ENCODE measurements at regions not wholly inside any gene's neighbourhood (a gene's known extent, or its start where the extent isn't known, plus 50 kb on each side); places are given as distances from the start of the nearest gene placed in this dataset.
"Not testable (repeated sequence)": the region's sequence is repeated elsewhere in the genome, so short reads cannot be mapped to it uniquely, and the experiment has no call there.

DNA sequence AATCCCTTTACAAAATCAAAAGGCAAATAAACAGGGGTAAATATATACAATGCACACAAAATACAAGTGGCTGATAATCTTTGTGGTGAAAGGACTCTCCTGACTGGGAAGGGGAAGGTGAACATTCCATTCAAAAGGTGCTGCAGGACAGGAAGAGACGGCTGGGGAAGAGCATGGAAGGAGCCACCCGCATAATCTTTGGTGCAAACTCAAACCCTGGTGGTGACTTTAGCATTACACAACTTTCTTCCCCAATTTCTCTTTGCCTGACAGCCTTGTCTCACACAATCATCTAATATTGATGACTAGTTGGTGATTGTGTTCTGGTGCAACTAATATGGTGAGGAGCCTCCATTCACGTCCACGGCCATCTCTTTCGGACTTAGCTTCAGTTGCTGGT lies 117.0 kb upstream of the EGFR start:
- DNase-seq, result no peak

DNA sequence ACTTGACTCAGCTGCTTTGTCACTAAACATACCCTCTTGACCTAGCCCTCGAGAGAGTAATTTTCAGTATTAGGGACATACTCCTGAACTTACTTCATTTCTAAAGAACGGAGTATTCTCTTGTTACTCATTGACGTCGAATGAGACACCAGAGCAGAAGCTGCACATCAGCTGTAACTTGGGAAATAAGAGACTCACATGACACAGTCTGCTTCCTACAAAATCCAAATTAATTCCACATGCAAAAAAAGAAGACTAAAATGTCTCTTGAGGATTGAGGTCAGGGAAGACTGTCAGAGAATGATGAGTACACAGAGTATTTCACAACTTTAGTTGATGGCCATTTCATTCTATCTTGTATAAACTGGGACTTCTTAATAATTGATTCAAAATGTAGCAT lies 114.7 kb upstream of the EGFR start:
- no peak for DNase-seq

DNA sequence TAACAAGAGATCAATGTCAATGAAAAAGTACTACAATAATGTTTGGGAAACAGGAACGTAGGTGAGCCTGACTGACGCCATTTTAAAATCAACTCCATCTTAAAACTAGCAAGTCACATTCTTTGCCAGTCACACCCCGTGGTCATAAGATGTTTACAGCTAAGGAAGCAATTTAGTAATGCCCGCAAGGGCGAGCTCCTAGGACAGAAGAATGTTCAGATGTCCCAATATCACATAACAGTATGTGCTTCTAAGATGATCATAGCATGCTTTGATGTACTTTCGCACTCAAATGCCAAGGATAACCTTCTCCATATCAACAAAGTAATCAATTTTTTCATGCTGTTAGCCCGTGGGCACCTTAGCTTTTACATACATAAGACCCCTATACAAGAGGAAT lies 113.8 kb upstream of the EGFR start:
- DNase-seq, result no peak

DNA sequence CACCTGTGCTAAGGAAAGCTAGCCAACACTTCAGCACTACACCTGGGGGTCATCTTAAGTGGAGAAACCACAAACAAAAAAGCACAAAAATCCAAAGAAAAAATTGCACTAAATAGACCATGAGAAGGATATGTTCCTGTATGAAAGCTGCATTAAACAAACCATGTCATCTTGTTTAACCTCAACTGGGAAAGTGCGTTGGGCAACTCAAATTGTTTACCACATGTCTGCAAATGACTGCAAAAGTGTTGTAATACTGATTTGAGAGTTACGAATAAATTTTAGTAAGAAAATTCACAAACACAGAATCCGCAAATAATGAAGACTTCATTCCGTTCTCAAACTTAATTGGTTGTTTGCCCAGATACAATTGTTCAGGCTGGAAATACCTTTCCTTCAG lies 111.9 kb upstream of the EGFR start:
- no peak for DNase-seq

DNA sequence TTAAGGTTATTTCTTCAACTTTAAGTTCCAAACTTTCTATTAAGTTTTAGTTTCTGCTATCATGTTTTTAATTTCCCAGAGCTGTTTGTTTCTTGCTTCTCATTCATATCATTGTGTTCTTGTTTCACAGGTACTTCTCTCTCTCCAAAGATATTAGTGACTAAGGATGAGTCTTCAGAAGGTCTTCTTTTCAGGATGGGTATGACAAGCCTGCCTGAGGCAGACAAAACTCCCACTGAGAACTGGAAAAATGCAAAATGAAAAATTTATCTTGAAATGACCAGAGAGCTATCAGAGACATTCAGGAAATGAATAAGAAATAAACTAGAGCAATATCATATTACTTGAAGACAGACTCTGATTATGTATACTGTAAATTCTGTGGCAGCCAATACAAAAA lies 110.8 kb upstream of the EGFR start:
- DNase-seq, result no peak

DNA sequence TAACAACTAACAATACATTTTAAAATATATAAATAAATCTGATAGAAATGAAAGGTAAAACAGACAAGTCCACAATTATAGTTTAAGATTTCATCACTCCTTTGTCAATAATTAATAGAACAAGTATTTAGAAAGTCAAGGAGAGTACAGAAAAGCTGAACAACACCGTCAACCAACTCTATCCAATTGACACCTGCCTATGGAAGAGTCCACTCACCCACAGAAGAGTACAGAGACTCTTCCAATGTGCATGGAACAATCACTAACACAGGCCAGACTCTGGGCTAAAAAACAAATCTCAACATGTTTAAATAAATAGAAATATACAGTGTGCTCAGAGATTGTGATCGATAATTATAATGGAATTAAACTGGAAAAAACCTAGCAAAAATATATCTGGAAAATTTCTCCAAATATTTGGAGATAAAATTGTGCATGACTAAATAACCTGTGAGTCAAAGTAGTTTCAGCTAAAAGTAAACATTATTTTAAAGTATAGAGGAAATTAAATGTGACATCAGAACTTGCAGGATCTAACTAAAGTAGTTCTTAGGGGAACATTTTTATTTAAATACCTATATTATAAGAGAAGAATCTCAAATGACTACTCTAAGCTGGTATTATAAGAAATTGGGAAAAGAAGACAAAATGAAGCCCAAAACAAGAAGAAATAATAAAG lies 109.9 kb upstream of the EGFR start:
- DNase-seq, result no peak

DNA sequence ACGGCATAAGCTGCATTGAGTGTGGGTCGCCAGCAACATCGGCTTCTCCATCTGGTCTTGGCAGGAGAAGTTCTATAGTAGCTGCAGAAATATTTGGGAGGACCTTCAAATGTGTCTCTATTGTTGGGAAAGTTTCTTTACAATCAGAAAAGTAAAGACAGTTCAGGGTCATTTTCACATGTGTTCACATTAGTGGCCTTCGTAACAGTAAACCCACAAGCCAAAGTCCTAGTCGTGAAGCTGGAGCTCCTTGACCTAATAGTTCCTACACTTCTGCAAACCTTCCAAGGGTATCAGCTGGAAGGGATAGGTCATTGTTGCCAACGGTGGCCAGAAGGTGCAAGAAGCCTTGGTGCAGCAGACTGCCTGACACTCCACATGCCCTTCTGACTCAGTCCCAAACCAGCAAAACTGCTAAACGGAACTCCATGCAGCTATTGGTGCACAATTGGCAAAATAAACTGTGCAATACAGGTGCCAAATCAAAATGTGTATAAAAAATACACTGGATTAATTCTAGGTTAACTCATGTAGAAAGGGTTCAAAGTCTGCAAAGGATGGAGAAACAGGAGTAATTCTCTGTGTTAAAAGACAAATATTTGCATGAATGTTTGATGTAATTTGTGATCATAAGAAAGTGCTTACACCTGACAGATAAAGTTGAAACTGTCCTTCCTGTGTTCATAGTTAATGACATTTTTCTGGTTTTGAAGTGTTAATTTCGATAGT lies 102.8 kb upstream of the EGFR start:
- DNase-seq, result no peak

DNA sequence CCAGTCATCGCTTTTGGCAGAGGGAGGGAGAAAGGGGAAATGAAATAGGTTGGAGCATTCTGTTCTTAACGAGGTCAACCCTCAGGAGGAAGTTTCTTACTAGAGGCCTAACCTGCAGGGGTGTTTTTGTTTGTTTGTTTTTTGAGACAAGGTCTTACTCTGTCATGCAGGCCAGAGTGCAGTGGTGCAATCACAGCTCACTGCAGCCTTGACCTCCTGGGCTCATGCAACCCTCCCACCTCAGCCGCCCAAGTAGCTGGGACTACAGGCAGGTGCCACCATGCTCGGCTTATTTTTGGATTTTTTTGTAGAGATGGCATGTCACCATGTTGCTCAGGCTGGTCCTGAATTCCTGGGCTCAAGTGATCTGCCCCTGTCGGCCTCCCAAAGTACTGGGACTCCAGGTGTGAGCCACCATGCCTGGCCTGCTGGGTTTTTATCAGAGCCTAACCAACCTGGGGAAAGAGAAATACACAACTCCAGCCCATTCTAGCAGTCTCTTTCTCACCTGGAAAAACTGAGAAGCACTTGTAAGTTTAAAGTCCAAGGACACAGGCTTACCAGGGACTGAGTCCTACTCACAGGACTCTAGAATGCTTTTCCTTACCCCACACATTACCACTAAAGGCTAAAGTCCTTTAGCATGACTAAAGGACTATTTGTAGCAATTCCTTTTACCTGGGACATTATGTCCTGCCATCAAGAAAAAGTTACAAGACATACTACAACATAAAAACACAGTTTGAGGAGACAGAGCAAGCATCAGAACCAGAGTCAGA lies 101.0 kb upstream of the EGFR start:
- DNase-seq, result no peak

DNA sequence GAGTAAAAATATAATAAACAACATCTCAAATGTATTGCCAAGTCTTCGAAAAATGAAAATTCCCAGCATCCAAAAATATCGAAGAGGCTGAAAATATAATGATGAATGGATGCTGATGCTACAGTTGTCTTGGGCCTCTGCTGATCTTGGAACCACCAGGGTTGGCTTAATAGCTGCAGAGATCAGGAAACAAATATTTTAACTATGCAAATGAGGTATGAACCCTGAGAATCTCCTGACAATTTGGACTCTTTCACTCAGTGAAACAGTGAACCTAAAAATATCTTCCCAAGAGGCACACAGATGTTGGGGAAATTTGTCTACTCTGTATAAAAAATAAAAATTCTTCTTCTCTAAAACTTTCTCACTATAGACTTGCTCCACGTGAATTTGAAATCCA lies 97.7 kb upstream of the EGFR start:
- DNase-seq, result no peak

DNA sequence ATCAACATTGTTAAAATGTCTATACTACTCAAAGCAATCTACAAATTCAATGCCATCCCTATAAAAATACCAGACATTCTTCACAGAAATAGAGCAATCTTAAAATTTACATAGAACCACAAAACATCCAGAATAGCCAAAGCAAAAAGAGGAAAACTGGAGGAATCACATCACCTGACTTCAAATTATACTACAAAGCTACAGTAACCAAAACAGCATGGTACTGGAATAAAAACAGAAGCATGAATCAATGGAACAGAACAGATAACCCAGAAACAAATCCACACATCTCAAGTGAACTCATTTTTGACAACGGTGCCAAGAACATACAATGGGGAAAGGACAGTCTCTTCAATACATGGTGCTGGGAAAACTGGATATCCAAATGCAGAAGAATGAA lies 87.3 kb upstream of the EGFR start:
- no peak for DNase-seq

DNA sequence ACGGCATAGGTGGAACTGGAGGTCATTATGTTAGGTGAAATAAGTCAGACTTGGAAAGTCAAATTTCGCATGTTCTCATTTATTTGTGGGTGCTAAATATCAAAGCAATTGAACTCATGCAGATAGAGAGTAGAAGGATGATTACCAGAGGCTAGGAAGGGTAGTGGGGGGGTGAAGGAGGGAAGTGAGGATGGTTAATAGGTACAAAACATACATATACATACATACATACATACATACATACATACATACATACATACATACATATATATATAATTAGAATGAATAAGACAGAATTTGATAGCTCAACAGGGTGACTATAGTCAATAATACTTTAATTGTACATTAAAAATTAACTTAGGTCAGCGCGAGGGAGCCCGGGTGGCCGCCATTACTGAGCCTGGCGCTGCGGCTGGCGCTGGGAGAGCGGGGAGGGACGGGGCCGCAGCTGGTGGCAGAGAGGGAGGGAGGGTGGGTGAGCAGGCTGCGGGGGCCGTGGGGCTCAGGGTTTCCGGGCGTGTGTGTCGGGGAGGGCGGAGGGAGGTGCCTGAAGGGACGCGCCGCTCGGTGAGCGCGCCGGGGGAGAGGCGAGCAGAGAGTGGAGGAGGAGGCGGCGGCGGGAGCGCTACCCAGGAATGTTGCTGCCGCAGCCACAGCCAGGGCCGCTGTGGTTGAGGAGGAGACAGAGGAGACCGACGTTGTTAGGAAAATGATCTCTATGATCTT lies 85.8 kb upstream of the EGFR start:
- DNase-seq, result no peak

DNA sequence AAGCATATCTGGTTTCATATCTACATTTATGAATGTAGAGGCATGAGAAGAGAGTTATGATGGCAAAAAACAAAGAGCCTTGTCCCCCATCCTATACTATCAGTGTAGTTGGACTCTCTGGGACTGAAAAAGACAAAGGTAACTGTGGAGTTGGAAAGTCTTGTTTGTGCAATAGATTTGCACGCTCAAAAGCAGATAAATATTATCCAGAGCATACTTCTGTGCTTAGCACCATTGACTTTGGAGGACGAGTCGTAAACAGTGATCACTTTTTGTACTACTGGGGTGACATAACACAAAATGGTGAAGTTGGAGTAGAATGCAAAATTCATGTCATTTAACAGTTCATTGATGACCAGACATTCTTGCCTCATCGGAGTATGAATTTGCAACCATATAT lies 85.2 kb upstream of the EGFR start:
- no peak for DNase-seq

DNA sequence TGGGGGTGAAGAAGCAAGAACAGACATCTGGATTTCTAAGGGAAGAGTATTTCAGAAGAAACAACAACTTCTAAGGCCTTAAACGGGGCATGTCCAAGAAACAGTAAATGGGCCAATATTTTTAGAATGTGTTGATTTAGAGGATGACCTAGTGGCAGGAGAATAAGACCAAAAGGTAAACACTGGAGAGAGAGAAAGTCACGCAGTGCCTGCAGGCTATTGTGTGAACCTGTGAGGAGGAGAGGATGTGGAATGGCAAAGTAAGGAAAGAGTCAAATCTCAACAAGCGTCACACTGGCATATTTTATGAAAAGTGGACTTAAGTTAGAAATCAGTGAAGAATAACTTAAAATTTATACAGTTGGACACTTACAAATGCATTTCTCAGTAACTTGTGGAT lies 78.1 kb upstream of the EGFR start:
- no peak for DNase-seq

DNA sequence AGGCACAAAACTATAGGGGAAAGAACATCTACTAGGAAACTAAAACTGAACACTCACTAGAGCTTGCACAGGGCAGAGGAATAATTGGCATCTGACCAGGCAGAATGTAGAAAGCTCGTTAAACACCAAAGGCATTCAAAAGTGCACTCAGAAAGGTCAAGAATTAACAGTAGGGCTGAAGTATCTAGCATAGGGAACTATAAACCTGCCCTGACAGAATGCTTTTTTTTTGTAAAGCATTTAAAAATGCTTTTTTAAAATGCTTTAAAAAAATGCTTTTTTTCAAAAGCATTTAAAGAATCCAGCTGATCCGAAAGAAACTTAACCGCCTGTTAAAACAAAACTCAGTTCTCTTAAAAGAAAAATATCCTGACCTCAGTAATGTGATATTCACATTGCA lies 74.6 kb upstream of the EGFR start:
- no peak for DNase-seq

DNA sequence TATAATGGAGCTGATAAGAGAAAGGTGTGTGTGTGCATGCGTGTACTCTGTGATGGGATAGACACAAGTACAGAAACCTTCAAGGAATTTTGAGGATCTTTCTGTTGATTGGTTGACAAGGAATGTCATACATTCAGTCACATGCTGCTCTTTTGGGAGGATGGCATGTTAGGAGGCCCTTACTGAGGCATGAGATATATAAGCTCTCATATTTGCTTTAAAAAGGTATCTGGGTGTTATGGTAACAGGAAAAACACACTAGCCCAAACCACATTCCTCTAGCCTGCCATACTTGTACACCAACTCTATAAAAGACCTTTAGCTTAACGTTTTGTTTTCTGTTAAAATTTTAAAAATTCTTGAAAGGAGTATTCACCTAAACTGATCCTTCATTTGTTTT lies 72.5 kb upstream of the EGFR start:
- DNase-seq, result no peak

DNA sequence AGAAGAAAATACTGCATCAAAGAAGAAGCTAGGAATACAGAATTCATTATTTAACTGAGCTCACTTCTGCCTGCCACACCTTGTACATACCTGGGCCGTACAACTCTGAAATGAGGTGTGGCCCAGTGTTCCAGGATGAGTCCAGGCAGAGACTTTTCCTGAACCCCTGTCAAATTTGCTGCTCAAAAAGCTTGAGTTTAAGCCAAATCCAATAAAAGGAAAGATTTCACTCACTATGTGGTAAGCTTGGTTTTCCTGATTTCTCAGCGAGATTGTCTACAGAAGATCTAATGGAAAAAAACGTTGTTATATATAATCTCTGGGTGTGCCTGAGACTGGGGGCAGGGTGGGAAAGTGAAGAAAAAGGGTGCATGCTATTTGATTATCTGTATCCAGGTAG lies 72.1 kb upstream of the EGFR start:
- DNase-seq, result no peak

DNA sequence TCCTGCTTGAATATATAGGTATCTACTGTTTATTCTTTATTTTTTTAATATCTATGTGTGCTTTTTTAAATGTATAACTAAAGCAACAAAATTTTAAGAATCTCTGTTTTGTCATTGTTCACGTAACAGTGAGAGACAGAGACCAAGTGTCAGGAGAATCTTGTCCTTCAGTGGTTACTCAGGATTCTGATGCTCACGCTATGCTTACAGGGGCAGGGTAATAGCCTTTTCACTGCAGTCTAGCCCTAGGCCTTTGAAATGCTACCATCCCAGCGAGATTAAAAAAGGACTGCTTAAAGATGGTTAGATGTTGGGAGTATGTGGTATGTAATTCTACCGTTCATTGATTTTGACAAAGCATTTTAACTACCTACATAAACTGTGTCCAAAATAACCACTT lies 71.6 kb upstream of the EGFR start:
- DNase-seq, result no peak

DNA sequence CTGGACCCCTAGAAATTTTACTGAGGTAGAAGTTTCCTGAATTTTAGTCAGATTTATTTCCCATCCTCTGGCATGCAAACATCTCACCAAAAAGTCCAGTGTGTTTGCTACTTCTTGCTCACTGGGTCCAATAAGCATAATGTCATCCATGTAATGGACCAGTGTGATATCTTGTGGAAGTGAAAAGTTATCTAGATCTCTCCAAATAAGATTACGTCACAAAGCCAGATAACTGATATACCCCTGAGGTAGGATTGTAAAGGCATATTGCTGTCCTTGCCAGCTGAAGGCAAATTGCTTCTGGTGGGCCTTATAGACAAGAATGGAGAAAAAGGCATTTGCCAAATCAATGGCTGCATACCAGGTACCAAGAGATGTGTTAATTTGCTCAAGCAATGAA lies 69.3 kb upstream of the EGFR start:
- not testable (repeated sequence) for DNase-seq

DNA sequence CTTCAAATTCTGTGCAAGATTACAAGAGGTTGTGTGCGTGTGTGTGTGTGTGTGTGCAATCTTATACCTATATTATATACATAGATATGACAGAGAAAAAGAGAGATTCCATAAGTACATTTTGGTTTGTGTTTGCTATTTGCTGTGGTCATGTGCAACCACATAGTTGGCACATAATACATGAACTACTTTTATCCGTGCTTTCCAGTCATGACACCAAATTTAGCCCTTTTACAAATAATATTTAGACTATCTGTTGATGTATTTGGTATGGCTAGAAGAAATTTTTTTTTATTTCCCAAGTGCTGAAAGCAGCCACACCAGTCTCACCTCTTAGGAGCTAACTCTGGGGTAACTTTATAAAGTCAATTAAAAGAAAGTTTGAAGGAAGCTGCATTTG lies 63.5 kb upstream of the EGFR start:
- no peak for DNase-seq

DNA sequence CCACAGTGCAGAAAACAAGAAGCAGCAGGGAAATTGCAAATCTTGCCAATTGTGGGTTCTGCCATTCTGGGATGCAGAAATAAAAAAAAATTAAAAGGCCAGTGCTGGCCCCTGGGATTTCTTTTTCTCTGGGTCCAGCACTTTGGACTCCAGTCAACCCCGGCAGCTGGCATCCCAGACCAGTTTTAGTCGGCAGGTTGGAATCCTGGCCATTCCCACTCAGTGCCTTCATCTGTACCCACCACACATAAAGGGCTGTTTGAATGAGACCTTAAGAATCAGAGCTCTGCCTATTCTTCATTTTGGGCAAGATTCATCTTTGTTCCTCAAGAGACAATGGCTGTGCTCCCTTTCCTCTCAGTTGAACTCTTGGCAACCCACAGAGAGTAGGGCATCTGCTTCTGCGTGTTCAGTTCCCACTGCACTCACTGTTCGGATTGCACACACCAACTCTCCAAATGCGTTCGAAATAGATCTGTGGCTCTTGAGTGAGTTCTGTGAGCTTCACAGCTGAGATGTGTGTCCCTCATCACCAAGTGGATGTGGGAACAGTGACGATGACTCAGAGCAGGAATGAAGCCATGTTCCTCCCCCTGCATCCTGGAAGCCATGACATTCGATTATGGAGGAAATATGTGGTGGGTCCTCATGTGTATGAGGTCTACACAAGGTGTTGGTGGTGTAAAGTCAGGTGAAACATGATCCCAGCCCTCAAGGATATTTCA lies 63.0 kb upstream of the EGFR start:
- DNase-seq, result no peak

DNA sequence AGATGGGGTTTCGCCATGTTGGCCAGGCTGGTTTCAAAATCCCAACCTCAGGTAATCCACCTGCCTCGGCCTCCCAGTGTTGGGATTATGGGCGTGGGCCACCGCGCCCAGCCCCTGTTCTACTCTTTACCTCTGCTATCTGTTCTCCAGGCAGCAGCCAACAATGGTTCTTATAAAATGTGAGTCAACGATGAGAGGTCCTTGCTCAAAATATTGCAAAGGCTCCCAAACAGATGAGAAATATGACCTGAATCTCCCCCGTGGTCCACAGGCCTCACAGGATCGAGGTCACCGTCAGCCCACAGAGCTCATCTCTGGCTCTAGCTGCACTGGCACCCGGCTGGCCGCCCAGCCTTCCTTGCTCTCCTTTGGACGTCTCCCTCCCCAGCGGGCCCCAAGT lies 62.0 kb upstream of the EGFR start:
- DNase-seq, result no peak

DNA sequence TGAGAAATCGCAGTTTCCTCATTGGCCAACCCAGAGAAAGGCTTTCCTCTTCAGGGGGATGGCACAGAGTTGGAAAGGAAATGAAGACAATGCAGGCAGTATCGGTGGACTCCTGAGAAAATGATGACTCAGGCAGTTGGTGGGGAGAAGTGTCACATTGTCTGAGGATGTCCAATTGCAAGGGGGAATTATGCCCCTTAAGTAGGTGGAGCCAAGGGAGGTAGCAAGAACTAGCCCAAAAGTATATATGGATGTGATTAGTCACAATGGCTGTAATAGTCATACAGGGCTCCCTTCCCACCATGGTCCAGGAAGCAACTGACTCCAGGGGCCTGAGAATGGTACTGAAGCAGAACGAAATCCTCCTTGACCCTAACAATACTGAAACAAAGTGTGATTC lies 58.3 kb upstream of the EGFR start:
- DNase-seq, result no peak

DNA sequence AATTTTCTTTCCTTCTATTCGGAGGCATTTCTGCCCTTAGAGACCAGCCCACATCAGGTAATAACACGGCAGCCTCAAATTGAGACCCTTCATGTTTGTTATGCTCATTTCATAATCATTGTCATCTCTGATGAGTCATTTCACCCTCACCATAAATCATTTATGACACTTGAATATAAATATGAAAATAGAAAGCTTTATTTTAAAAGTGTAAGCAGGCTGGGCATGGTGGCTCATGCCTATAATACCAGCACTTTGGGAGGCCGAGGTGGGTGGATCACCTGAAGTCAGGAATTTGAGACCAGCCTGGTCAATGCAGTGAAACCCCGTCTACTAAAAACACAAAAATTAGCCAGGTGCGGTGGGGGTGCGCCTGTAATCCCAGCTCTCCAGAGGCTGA lies 57.4 kb upstream of the EGFR start:
- no peak for DNase-seq
